ENCODE measurements at regions not wholly inside any gene's neighbourhood (a gene's known extent, or its start where the extent isn't known, plus 50 kb on each side); places are given as distances from the start of the nearest gene placed in this dataset.
"Not testable (repeated sequence)": the region's sequence is repeated elsewhere in the genome, so short reads cannot be mapped to it uniquely, and the experiment has no call there.

GRCh38 chr1:233827937-233828336, 76.5 kb upstream of the SLC35F3 start:
- H3K4me1 Mint-ChIP-seq; POLR2A ChIA-PET; H3K4me3 Mint-ChIP-seq; CTCF ChIA-PET; H3K27ac Mint-ChIP-seq; ATAC-seq; H3K36me3 Mint-ChIP-seq (ENCODE audit: low read depth); H3K27me3 Mint-ChIP-seq; intact Hi-C loops (cut with DNase I, micrococcal nuclease); DNase-seq: not testable (repeated sequence)
- H3K9me3 Mint-ChIP-seq (ENCODE audit: low read depth): peaks cover 16% of the 10 kb centered on the region

GRCh38 chr1:233828480-233828879, 76.0 kb upstream of the SLC35F3 start:
- Mint-ChIP-seq H3K9me3 (ENCODE audit: low read depth) (peaks cover 15% of the 10 kb centered on the region), H3K36me3 (ENCODE audit: low read depth) (no peaks in the 10 kb centered on the region), H3K4me3 (no peak overlapping the region), H3K27me3 (no peaks in the 10 kb centered on the region), H3K27ac (no peak overlapping the region), H3K4me1 (no peaks in the 10 kb centered on the region)
- intact Hi-C loops (cut with DNase I, micrococcal nuclease): no loop called here
- no peak for DNase-seq
- ChIA-PET CTCF (no interaction called here), POLR2A (no interaction called here)
- no peak for ATAC-seq

- DNase-seq (no peak), ATAC-seq (no peak)
- POLR2A ChIA-PET: no interaction called here
- H3K27me3 Mint-ChIP-seq: peaks cover 3% of the 10 kb centered on the region
- intact Hi-C loops (cut with DNase I, micrococcal nuclease): no loop called here
- H3K4me1 Mint-ChIP-seq: no peaks in the 10 kb centered on the region
- H3K9me3 Mint-ChIP-seq (ENCODE audit: low read depth): peaks cover 10% of the 10 kb centered on the region
- H3K4me3 Mint-ChIP-seq: no peak overlapping the region
- no peaks in the 10 kb centered on the region for H3K36me3 Mint-ChIP-seq (ENCODE audit: low read depth)
- CTCF ChIA-PET: no interaction called here
- H3K27ac Mint-ChIP-seq: no peak overlapping the region
Measured at GRCh38 chr1:233834609-233835008, 69.9 kb upstream of the SLC35F3 start.

- intact Hi-C loops (cut with DNase I, micrococcal nuclease): not testable (repeated sequence)
Measured at GRCh38 chr1:233838207-233838606, 66.3 kb upstream of the SLC35F3 start.

GRCh38 chr1:233843525-233844204, 60.8 kb upstream of the SLC35F3 start:
- CTCF ChIA-PET: interaction anchor here (0.6 kb wide), 1 partner anchor 11 kb away, joined by 3 read pairs; no protein-coding TSS in a partner anchor
- Mint-ChIP-seq H3K9me3 (ENCODE audit: low read depth) (peaks cover 10% of the 10 kb centered on the region), H3K4me1 (no peaks in the 10 kb centered on the region), H3K4me3 (no peak overlapping the region), H3K36me3 (ENCODE audit: low read depth) (no peaks in the 10 kb centered on the region), H3K27me3 (peaks cover 6% of the 10 kb centered on the region), H3K27ac (no peak overlapping the region)
- POLR2A ChIA-PET: no interaction called here
- ATAC-seq: no peak
- intact Hi-C loops (cut with DNase I, micrococcal nuclease): no loop called here
- DNase-seq: no peak

More at GRCh38 chr1:233838207-233838606, 66.3 kb upstream of the SLC35F3 start:
- H3K27me3 Mint-ChIP-seq; H3K27ac Mint-ChIP-seq; H3K9me3 Mint-ChIP-seq (ENCODE audit: low read depth); ATAC-seq; DNase-seq; H3K4me1 Mint-ChIP-seq; POLR2A ChIA-PET; H3K4me3 Mint-ChIP-seq; CTCF ChIA-PET; H3K36me3 Mint-ChIP-seq (ENCODE audit: low read depth): not testable (repeated sequence)

- H3K9me3 Mint-ChIP-seq (ENCODE audit: low read depth): peaks cover 12% of the 10 kb centered on the region
- ATAC-seq: no peak
- POLR2A ChIA-PET: no interaction called here
- intact Hi-C loops (cut with DNase I, micrococcal nuclease): no loop called here
- H3K4me3 Mint-ChIP-seq: no peak overlapping the region
- CTCF ChIA-PET: no interaction called here
- H3K36me3 Mint-ChIP-seq (ENCODE audit: low read depth): no peaks in the 10 kb centered on the region
- no peaks in the 10 kb centered on the region for H3K4me1 Mint-ChIP-seq
- DNase-seq: no peak
- H3K27me3 Mint-ChIP-seq: peaks cover 6% of the 10 kb centered on the region
- H3K27ac Mint-ChIP-seq: no peak overlapping the region
Measured at GRCh38 chr1:233844275-233844674, 60.2 kb upstream of the SLC35F3 start.

- H3K27ac Mint-ChIP-seq: no peak overlapping the region
- H3K4me1 Mint-ChIP-seq: no peaks in the 10 kb centered on the region
- no peaks in the 10 kb centered on the region for H3K36me3 Mint-ChIP-seq (ENCODE audit: low read depth)
- H3K9me3 Mint-ChIP-seq (ENCODE audit: low read depth): peaks cover 10% of the 10 kb centered on the region
- no peak overlapping the region for H3K4me3 Mint-ChIP-seq
- H3K27me3 Mint-ChIP-seq: peaks cover 6% of the 10 kb centered on the region
- DNase-seq (no peak), ATAC-seq (no peak)
- CTCF ChIA-PET: no interaction called here
- POLR2A ChIA-PET: no interaction called here
- intact Hi-C loops (cut with DNase I, micrococcal nuclease): no loop called here
Measured at GRCh38 chr1:233844692-233845091, 59.8 kb upstream of the SLC35F3 start.
